HEK293T (cell line): ENCODE measurements at regions not wholly inside any gene's neighbourhood (a gene's known extent, or its start where the extent isn't known, plus 50 kb on each side); places are given as distances from the start of the nearest gene placed in this dataset.

Experiments
- BHLHE40 ChIP-seq: fragments of 450-650 bp; IDR thresholded peaks from 2 replicates; pipeline ENCODE4 v1.6.1; 2016; ENCODE audit warnings: mild to moderate bottlenecking, moderate library complexity, borderline replicate concordance
- LEF1 ChIP-seq: fragments of 450-650 bp; IDR thresholded peaks from 2 replicates; pipeline ENCODE4 v1.6.1; 2017; ENCODE audit warnings: mild to moderate bottlenecking, borderline replicate concordance
- TF ChIP-seq, protein P1 (sequence below): fragments of 450-650 bp; IDR thresholded peaks from 2 replicates; pipeline ENCODE4 v1.6.1; 2016

DNA sequence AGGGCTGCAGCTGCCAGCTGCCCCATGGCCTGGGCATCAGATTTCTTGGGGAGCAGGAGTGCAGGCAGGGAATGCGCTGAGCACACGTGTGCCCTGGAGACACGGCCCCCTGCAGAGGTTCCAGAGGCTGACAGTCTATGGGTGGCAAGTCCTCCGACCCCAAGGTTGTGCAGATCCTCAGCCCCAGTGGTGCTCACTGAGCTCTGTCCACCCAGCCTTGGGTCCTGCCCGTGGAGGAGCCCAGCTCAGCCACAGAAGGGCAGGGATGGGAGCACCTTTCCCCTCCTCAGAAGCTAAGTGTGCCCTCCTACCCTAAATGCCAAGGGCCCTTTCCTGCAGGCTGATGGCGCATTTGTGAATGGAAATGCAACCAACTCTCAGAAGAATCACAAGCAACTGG, 341.0 kb downstream of the IRX2 start:
- TF ChIP-seq, protein P1, sequence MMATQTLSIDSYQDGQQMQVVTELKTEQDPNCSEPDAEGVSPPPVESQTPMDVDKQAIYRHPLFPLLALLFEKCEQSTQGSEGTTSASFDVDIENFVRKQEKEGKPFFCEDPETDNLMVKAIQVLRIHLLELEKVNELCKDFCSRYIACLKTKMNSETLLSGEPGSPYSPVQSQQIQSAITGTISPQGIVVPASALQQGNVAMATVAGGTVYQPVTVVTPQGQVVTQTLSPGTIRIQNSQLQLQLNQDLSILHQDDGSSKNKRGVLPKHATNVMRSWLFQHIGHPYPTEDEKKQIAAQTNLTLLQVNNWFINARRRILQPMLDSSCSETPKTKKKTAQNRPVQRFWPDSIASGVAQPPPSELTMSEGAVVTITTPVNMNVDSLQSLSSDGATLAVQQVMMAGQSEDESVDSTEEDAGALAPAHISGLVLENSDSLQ: no peak
- TF ChIP-seq BHLHE40: no peak
- TF ChIP-seq LEF1: no peak
